Glutamatergic neuron (in vitro differentiated cells): ENCODE measurements at regions not wholly inside any gene's neighbourhood (a gene's known extent, or its start where the extent isn't known, plus 50 kb on each side); places are given as distances from the start of the nearest gene placed in this dataset.

Experiments
- DNase-seq: peaks from one replicate; pipeline ENCODE4 v3.0.0; 2022
- H3K27ac Mint-ChIP-seq: one replicate; pipeline ENCODE4 v1.8.0; 2020; ENCODE audit warnings: mild to moderate bottlenecking, mixed read lengths, inconsistent platforms; ENCODE audit not compliant: unreplicated experiment
- H3K27me3 Mint-ChIP-seq: one replicate; pipeline ENCODE4 v1.8.0; 2020; ENCODE audit warnings: mild to moderate bottlenecking, moderate library complexity, mixed read lengths, inconsistent platforms; ENCODE audit not compliant: unreplicated experiment
- H3K36me3 Mint-ChIP-seq: one replicate; pipeline ENCODE4 v1.8.0; 2020; ENCODE audit warnings: mild to moderate bottlenecking, mixed read lengths, inconsistent platforms; ENCODE audit not compliant: unreplicated experiment
- H3K4me1 Mint-ChIP-seq: one replicate; pipeline ENCODE4 v1.8.0; 2020; ENCODE audit warnings: mild to moderate bottlenecking, low read depth, mixed read lengths, inconsistent platforms; ENCODE audit not compliant: unreplicated experiment
- H3K4me3 Mint-ChIP-seq: one replicate; pipeline ENCODE4 v1.8.0; 2020; ENCODE audit warnings: mild to moderate bottlenecking, mixed read lengths, inconsistent platforms; ENCODE audit not compliant: unreplicated experiment
- H3K9me3 Mint-ChIP-seq: one replicate; pipeline ENCODE4 v1.8.0; 2020; ENCODE audit warnings: mild to moderate bottlenecking, moderate library complexity, mixed read lengths, inconsistent platforms; ENCODE audit not compliant: unreplicated experiment
- CTCF ChIP-seq: fragments of 200-600 bp; sonication (generic); IDR thresholded peaks from one replicate; pipeline ENCODE4 v1.5.0; 2021; ENCODE audit not compliant: partially characterized antibody, unreplicated experiment

DNA sequence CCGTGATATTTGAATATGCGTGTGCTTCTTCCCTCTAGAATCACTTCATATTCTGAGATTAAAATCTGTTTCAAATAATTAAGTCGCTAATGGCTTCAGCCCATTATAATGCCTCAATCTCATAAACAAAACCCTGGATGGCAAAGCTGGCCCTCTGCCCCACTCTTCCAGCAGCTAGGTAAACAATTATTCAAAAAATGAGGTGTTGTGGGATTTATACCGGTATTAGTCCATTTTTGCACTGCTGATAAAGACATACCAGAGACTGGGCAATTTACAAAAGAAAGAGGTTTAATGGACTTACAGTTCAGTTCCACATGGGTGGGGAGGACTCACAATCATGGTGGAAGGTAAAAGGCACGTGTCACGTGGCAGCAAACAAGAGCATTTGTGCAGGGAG is 510.4 kb upstream of the ADGRL2 start:
- H3K4me1 Mint-ChIP-seq, result no peaks in the 10 kb centered on the region
- H3K27me3 Mint-ChIP-seq, result no peaks in the 10 kb centered on the region
- no peaks in the 10 kb centered on the region for H3K9me3 Mint-ChIP-seq
- no peaks in the 10 kb centered on the region for H3K36me3 Mint-ChIP-seq
- TF ChIP-seq CTCF, result no peak
- no peak overlapping the region for H3K27ac Mint-ChIP-seq
- no peak for DNase-seq
- no peak overlapping the region for H3K4me3 Mint-ChIP-seq

DNA sequence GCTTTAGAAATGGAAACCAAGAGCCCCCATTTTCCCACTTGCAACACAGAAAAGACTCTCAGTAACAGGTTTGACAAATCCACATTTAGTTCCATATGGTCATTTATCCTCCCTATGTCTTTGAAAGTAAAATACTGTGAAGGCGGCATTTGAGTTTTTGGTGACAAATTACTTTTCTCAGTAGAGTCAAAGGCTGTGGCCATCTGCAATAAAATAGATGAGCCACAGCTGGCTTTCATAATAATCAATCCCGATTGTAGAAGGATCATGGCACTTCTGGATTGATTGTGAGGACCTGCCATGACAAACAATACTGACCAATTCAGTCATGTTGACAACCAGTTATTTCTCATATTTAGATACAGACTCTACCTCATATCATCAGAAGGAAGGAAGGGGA is 512.0 kb upstream of the ADGRL2 start:
- H3K4me3 Mint-ChIP-seq, result no peak overlapping the region
- no peaks in the 10 kb centered on the region for H3K4me1 Mint-ChIP-seq
- no peaks in the 10 kb centered on the region for H3K27me3 Mint-ChIP-seq
- H3K36me3 Mint-ChIP-seq, result no peaks in the 10 kb centered on the region
- no peak for TF ChIP-seq CTCF
- no peak overlapping the region for H3K27ac Mint-ChIP-seq
- no peak for DNase-seq
- no peaks in the 10 kb centered on the region for H3K9me3 Mint-ChIP-seq

DNA sequence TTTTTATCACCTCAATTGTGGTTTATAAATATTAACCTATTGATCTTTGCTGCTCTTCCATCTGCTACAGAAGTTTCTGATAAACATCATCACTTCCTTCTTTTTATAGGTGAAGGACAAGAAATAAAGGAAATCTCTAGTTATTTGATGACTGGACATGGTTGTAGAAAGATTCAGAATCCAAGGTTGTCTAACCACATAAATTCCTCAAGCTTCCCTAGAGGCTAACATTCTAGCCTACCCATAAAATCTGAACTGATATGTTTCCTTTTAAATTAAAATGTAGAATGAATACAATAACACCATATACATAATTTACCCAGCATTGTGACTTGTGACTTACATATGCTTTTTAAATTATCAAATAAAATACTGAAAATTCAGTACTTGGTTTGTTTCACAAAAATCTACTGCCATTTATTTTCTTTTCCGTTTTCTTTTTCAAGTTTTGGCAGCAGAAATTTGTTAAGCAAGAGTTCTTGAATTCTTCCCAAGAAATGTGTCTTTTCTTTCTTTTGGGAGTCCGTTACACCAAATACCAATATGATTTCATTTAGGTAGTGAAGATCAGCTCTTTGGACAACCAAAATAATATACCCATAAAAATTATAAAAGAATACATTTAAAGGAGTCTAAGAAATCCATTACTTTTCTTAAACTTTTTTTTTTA is 513.2 kb upstream of the ADGRL2 start:
- Mint-ChIP-seq H3K27me3 (no peaks in the 10 kb centered on the region), H3K27ac (no peak overlapping the region), H3K9me3 (no peaks in the 10 kb centered on the region), H3K4me1 (no peaks in the 10 kb centered on the region), H3K36me3 (no peaks in the 10 kb centered on the region), H3K4me3 (no peak overlapping the region)
- no peak for DNase-seq
- no peak for TF ChIP-seq CTCF

DNA sequence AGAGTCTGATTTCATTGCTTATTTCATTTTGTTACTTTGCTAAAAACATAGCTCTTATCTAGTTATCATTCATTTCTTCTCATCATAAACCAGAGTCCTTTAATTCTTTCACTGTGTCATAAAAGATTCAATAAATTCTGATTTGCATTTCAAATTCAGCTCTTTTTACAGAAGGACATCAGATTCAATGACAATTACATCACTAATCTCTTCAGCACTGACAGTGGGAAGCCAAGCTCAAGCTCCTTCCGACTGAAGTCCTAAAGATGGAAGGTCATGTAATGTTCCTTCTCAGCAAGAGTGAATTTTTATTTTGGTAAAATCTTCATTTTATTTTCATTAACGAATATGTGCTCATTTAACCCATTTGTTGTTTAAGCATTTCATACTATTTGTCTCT is 530.7 kb upstream of the ADGRL2 start:
- no peaks in the 10 kb centered on the region for H3K36me3 Mint-ChIP-seq
- no peaks in the 10 kb centered on the region for H3K27me3 Mint-ChIP-seq
- TF ChIP-seq CTCF, result no peak
- H3K4me3 Mint-ChIP-seq, result no peak overlapping the region
- no peaks in the 10 kb centered on the region for H3K4me1 Mint-ChIP-seq
- no peak for DNase-seq
- H3K27ac Mint-ChIP-seq, result no peak overlapping the region
- H3K9me3 Mint-ChIP-seq, result no peaks in the 10 kb centered on the region

GRCh38 chr1:81264976-81265375 is 535.8 kb upstream of the ADGRL2 start:
- Mint-ChIP-seq H3K4me1 (no peaks in the 10 kb centered on the region), H3K36me3 (no peaks in the 10 kb centered on the region), H3K4me3 (no peak overlapping the region), H3K9me3 (no peaks in the 10 kb centered on the region), H3K27me3 (no peaks in the 10 kb centered on the region), H3K27ac (no peak overlapping the region)
- no peak for TF ChIP-seq CTCF
- DNase-seq, result no peak
